Loucy (cell line): ENCODE measurements at regions not wholly inside any gene's neighbourhood (a gene's known extent, or its start where the extent isn't known, plus 50 kb on each side); places are given as distances from the start of the nearest gene placed in this dataset.
"Not testable (repeated sequence)": the region's sequence is repeated elsewhere in the genome, so short reads cannot be mapped to it uniquely, and the experiment has no call there.

Source experiments
- H2AFZ ChIP-seq: fragments of 200-600 bp; sonication (generic); 2 replicates; pipeline ENCODE4 v1.6.0; 2016; ENCODE audit warnings: antibody characterized with exemption, mild to moderate bottlenecking, low read length, moderate library complexity
- H3F3A ChIP-seq: fragments of 200-600 bp; 2 replicates; pipeline ENCODE4 v1.6.0; 2016; ENCODE audit warnings: antibody characterized with exemption, low read depth, mild to moderate bottlenecking
- H3K27me3 ChIP-seq: fragments of 200-600 bp; sonication (generic); 2 replicates; pipeline ENCODE4 v1.6.1; 2014; ENCODE audit warnings: low read length, mild to moderate bottlenecking; ENCODE audit not compliant: insufficient read depth, poor library complexity, severe bottlenecking
- H3K36me3 ChIP-seq: fragments of 200-600 bp; sonication (generic); 2 replicates; pipeline ENCODE4 v1.6.1; 2016; ENCODE audit warnings: low read length; ENCODE audit not compliant: insufficient read depth
- H3K4me1 ChIP-seq: fragments of 200-600 bp; sonication (generic); 2 replicates; pipeline ENCODE4 v1.5.1; 2014; ENCODE audit warnings: low read length, mild to moderate bottlenecking; ENCODE audit not compliant: insufficient read depth, poor library complexity, severe bottlenecking
- H3K4me2 ChIP-seq: fragments of 200-600 bp; sonication (generic); 2 replicates; pipeline ENCODE4 v1.6.0; 2014; ENCODE audit warnings: antibody characterized with exemption, low read length, low read depth, mild to moderate bottlenecking; ENCODE audit not compliant: poor library complexity, severe bottlenecking
- H3K4me3 ChIP-seq: fragments of 200-600 bp; sonication (generic); 2 replicates; pipeline ENCODE4 v1.5.1; 2014; ENCODE audit warnings: low read length, mild to moderate bottlenecking, mixed read lengths; ENCODE audit not compliant: poor library complexity, severe bottlenecking
- H3K79me2 ChIP-seq: fragments of 200-600 bp; sonication (generic); 2 replicates; pipeline ENCODE4 v1.6.1; 2014; ENCODE audit warnings: low read length; ENCODE audit not compliant: insufficient read depth
- H3K9ac ChIP-seq: fragments of 200-600 bp; sonication (generic); 2 replicates; pipeline ENCODE4 v1.6.0; 2014; ENCODE audit warnings: mild to moderate bottlenecking, low read depth, low read length, moderate library complexity; ENCODE audit not compliant: poor library complexity, severe bottlenecking
- H3K9me2 ChIP-seq: fragments of 200-600 bp; sonication (generic); replicated peaks from 2 replicates; pipeline ENCODE4 v1.6.1; 2016; ENCODE audit warnings: low read depth, low read length, mixed read lengths
- H3K9me3 ChIP-seq: fragments of 200-600 bp; sonication (generic); 2 replicates; pipeline ENCODE4 v1.6.1; 2014; ENCODE audit warnings: mild to moderate bottlenecking, antibody characterized with exemption, low read length, low read depth; ENCODE audit not compliant: insufficient read depth
- H4K20me1 ChIP-seq: fragments of 200-600 bp; sonication (generic); 2 replicates; pipeline ENCODE4 v1.6.0; 2014; ENCODE audit warnings: antibody characterized with exemption, low read length, mild to moderate bottlenecking; ENCODE audit not compliant: insufficient read depth, poor library complexity, severe bottlenecking
- CTCF ChIP-seq: fragments of 200-600 bp; sonication (generic); conservative IDR thresholded peaks from 2 replicates; pipeline ENCODE4 v1.5.1; 2014; ENCODE audit warnings: mild to moderate bottlenecking, antibody characterized with exemption, low read length
- EZH2phosphoT487 ChIP-seq: fragments of 200-600 bp; IDR thresholded peaks from 2 replicates; pipeline ENCODE4 v1.6.1; 2018; ENCODE audit warnings: antibody characterized with exemption, mild to moderate bottlenecking, moderate library complexity, borderline replicate concordance

DNA sequence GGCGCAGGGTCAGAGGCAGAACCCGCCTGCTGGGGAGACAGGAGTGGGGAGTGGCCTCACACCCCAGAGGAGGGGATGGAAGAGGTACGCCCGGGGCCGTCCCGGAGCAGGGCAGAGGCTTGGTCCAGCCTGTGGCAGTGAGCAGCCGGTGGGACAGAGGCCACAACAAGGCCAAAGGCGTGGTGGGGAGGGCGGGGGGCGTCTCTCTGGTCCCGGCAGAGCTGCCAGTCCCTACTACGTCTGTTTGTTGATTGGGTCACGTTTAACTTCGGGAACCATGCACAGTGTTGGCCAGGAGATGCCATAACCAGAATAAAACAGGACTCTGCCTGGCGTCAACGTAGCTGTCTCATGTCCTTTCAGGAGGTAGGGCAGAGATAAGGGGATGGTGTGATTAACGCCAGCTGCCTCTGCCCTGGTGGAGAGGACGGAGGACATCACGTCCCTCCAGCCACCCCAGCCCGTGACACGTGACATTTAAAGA, 192.8 kb downstream of the BANP start:
- TF ChIP-seq CTCF = no peak
- no peak for TF ChIP-seq EZH2phosphoT487
- H3K9me2 ChIP-seq = no peaks in the 10 kb centered on the region
- no peaks in the 10 kb centered on the region for H3K27me3 ChIP-seq
- H3K9ac ChIP-seq = no peak overlapping the region
- H3K79me2 ChIP-seq = no peaks in the 10 kb centered on the region
- no peaks in the 10 kb centered on the region for H3F3A ChIP-seq
- H2AFZ ChIP-seq = no peak overlapping the region
- no peaks in the 10 kb centered on the region for H4K20me1 ChIP-seq
- no peak overlapping the region for H3K4me3 ChIP-seq
- H3K36me3 ChIP-seq = no peaks in the 10 kb centered on the region
- no peaks in the 10 kb centered on the region for H3K9me3 ChIP-seq
- no peaks in the 10 kb centered on the region for H3K4me1 ChIP-seq
- no peak overlapping the region for H3K4me2 ChIP-seq

GRCh38 chr16:88145376-88145775, 194.1 kb downstream of the BANP start:
- not testable (repeated sequence) for H3K9me2 ChIP-seq, H3K27me3 ChIP-seq, H3K79me2 ChIP-seq, H3K9ac ChIP-seq, H3K4me1 ChIP-seq, H3K4me3 ChIP-seq, H3K9me3 ChIP-seq, H3K4me2 ChIP-seq, H2AFZ ChIP-seq, H3K36me3 ChIP-seq, H4K20me1 ChIP-seq, H3F3A ChIP-seq

DNA sequence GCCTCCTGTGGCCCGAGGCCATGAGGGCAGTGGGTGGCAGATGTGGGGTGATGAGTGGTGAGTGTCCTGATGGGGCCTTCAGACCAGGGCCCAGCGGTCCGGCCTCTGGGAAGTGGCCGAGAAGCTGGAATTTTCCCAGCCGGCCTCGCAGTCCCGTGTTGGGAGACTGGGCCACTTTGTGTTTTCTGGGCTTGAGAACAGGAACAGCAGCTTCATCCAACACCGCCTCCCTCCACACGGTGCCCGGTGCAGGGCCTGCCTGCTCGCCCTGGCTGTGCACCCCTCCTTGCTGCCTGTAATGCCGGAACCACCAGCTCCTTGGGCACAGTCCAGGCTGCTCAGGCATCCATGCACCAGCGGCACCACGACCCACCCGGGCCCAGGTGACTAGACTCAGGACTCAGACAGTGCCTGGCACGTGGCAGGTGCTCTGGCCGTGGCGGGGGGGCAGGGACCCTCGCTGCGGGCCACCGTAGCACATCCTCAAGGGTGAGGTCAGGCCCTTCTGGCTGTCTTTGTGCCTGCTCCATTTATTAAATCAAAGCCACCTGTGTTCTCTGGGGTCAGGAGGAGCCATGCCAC, 194.7 kb downstream of the BANP start:
- H3K4me1 ChIP-seq, H3K9ac ChIP-seq, H3K79me2 ChIP-seq, H3K9me3 ChIP-seq, H4K20me1 ChIP-seq, H2AFZ ChIP-seq, H3K4me2 ChIP-seq, H3K4me3 ChIP-seq, H3K9me2 ChIP-seq, H3K27me3 ChIP-seq, H3F3A ChIP-seq, H3K36me3 ChIP-seq: not testable (repeated sequence)

DNA sequence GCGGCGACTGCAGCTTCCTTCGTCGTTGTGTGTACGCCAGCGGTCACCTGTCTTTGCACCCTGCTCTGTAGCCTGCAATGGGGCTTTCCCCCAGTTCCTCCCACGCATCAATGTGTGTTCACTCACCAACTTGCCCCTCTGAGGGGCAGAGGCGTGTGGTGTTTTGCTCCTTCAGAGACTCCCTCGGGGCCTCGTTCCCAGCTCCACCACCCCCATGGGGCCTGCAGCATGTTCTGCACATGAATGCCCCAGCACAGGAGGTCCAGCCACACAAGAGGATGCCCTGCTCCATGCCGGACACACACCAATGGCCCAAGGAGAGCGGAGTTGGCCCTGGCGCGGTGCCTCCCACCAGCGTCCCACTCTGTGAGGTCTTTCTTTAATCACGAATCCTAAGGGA, 196.8 kb downstream of the BANP start:
- not testable (repeated sequence) for H3K4me3 ChIP-seq, H3K79me2 ChIP-seq, H2AFZ ChIP-seq, H4K20me1 ChIP-seq, H3K9me2 ChIP-seq, H3K4me1 ChIP-seq, H3F3A ChIP-seq, H3K9ac ChIP-seq, H3K9me3 ChIP-seq, H3K4me2 ChIP-seq, H3K27me3 ChIP-seq, H3K36me3 ChIP-seq

- H2AFZ ChIP-seq, H3K4me1 ChIP-seq, H3K9me3 ChIP-seq, H3K9me2 ChIP-seq, H3K36me3 ChIP-seq, H4K20me1 ChIP-seq, H3F3A ChIP-seq, H3K9ac ChIP-seq, H3K4me2 ChIP-seq, H3K4me3 ChIP-seq, H3K27me3 ChIP-seq, H3K79me2 ChIP-seq: not testable (repeated sequence)
Measured at GRCh38 chr16:88148682-88149081, 197.4 kb downstream of the BANP start.

DNA sequence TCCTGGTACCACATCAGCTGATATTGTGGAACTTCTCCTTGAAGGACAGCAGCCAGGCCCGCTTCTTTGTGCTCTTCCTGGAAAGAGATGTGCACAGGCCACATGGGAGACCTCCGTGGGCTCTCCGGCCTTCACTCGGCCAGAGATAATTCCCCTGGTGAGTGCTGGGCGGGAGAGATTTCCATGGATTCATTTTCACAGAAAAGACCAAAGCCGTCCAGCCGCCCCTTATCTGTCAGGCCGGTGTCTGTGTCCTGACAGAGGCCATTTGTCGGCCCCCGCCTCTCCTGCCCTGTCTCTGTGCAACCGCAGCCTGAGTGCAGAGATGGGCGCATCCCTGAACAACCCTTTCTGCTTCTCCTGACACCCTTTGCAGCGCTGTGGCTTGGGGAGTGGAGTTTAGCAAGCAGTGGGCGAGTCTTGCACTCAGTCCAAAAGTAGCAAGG, 197.9 kb downstream of the BANP start:
- H3K9ac ChIP-seq, H3K79me2 ChIP-seq, H3K36me3 ChIP-seq, H3K4me1 ChIP-seq, H3F3A ChIP-seq, H4K20me1 ChIP-seq, H3K27me3 ChIP-seq, H3K9me3 ChIP-seq, H3K4me3 ChIP-seq, H3K4me2 ChIP-seq, H2AFZ ChIP-seq, H3K9me2 ChIP-seq: not testable (repeated sequence)

GRCh38 chr16:88149663-88150062, 198.4 kb downstream of the BANP start:
- not testable (repeated sequence) for H3K4me2 ChIP-seq, H3K4me3 ChIP-seq

More at GRCh38 chr16:88149663-88150062, 198.4 kb downstream of the BANP start:
- H3K4me1 ChIP-seq, H3K9me2 ChIP-seq, H2AFZ ChIP-seq, H4K20me1 ChIP-seq, H3K9me3 ChIP-seq, H3K27me3 ChIP-seq, H3F3A ChIP-seq, H3K36me3 ChIP-seq, H3K9ac ChIP-seq, H3K79me2 ChIP-seq: not testable (repeated sequence)
